Left lung (tissue), 4 donors: ENCODE measurements at regions not wholly inside any gene's neighbourhood (a gene's known extent, or its start where the extent isn't known, plus 50 kb on each side); places are given as distances from the start of the nearest gene placed in this dataset.

Source experiments
- ATAC-seq: fragments of 200-7000 bp; cut with Tn5 transposase; one replicate; pipeline ENCODE4 v1.9.1; 2020; ENCODE audit warnings: moderate library complexity
- DNase-seq, 4 donors: peaks; one replicate each; pipeline ENCODE4 v3.0.0-alpha.2; 2013 to 2020
- H3K27ac ChIP-seq, 2 donors: fragments of 200-600 bp; sonication (generic) in 1 of 2; one replicate each; pipeline versions ENCODE4 v1.5.0 to v1.8.0; 2020 to 2021
- H3K27me3 ChIP-seq, 2 donors: fragments of 200-600 bp; sonication (generic) in 1 of 2; one replicate each; pipeline versions ENCODE4 v1.5.0 to v1.8.0; 2020 to 2021
- H3K36me3 ChIP-seq, 2 donors: fragments of 200-600 bp; sonication (generic) in 1 of 2; one replicate each; pipeline versions ENCODE4 v1.5.0 to v1.8.0; 2020 to 2021
- H3K4me1 ChIP-seq, 2 donors: fragments of 200-600 bp; one replicate each; pipeline ENCODE4 v1.8.0; 2021
- H3K4me3 ChIP-seq, 2 donors: fragments of 200-600 bp; sonication (generic) in 1 of 2; one replicate each; pipeline versions ENCODE4 v1.5.0 to v1.8.0; 2020 to 2021; ENCODE audit warnings: mild to moderate bottlenecking in 1 of 2
- H3K9me3 ChIP-seq, 2 donors: fragments of 200-600 bp; sonication (generic) in 1 of 2; one replicate each; pipeline versions ENCODE4 v1.5.0 to v1.8.0; 2020 to 2021
- CTCF ChIP-seq, 2 donors: fragments of 200-600 bp; sonication (generic) in 1 of 2; IDR thresholded peaks; one replicate each; pipeline versions ENCODE4 v1.5.0 to v1.8.0; 2021; ENCODE audit warnings: antibody characterized with exemption in 2 of 2
- intact Hi-C, 2 donors: fragments of 100-400 bp; cut with DNase I; formaldehyde crosslinking; loops; one replicate each; pipeline versions ENCODE4 v1.11.2 to v1.14.2; 2022
- donor health status: DM: no; HTN: yes; CAD: no.
- donor health status: DM: no; HTN: no; CAD: no.

GRCh38 chr3:101928890-101929289 lies 79.6 kb downstream of the NFKBIZ start:
- H3K36me3 ChIP-seq = no peaks in the 10 kb centered on the region
- no peak overlapping the region for H3K27ac ChIP-seq
- DNase-seq (no peak), ATAC-seq (peak; percentile 67)
- peaks cover 0 to 3% of the 10 kb centered on the region in 2 donors for H3K4me1 ChIP-seq
- TF ChIP-seq CTCF (IDR thresholded peaks at IDR 0.05) = no peak
- no peaks in the 10 kb centered on the region for H3K27me3 ChIP-seq
- H3K9me3 ChIP-seq = no peaks in the 10 kb centered on the region
- intact Hi-C loops = no loop called here
- H3K4me3 ChIP-seq = no peak overlapping the region

- no peak for TF ChIP-seq CTCF (IDR thresholded peaks at IDR 0.05)
- DNase-seq = no peak
- intact Hi-C loops = no loop called here
- H3K9me3 ChIP-seq = no peaks in the 10 kb centered on the region
- no peak overlapping the region for H3K4me3 ChIP-seq
- no peaks in the 10 kb centered on the region for H3K36me3 ChIP-seq
- no peaks in the 10 kb centered on the region for H3K27me3 ChIP-seq
- peaks cover 0 to 10% of the 10 kb centered on the region in 2 donors for H3K4me1 ChIP-seq
- H3K27ac ChIP-seq = no peak overlapping the region
- no peak for ATAC-seq
Measured at GRCh38 chr3:101931081-101931480, 81.8 kb downstream of the NFKBIZ start.

- DNase-seq = no peak
- no peak overlapping the region for H3K4me3 ChIP-seq
Measured at GRCh38 chr3:101932326-101933068, 83.2 kb downstream of the NFKBIZ start.

GRCh38 chr3:101936419-101937356 lies 87.4 kb downstream of the NFKBIZ start:
- H3K27me3 ChIP-seq = no peaks in the 10 kb centered on the region
- peak; percentile 74 for ATAC-seq
- no peaks in the 10 kb centered on the region for H3K9me3 ChIP-seq
- intact Hi-C loops = no loop called here
- no peak overlapping the region for H3K4me3 ChIP-seq
- no peaks in the 10 kb centered on the region for H3K36me3 ChIP-seq
- H3K4me1 ChIP-seq = peaks cover 6 to 64% of the 10 kb centered on the region in 2 donors
- no peak for DNase-seq
- TF ChIP-seq CTCF (IDR thresholded peaks at IDR 0.05) = no peak
- H3K27ac ChIP-seq = peak overlapping the region; percentile 36 to 81

More at GRCh38 chr3:101932326-101933068, 83.2 kb downstream of the NFKBIZ start:
- Histone ChIP-seq H3K27ac (no peak overlapping the region), H3K27me3 (no peaks in the 10 kb centered on the region), H3K36me3 (no peaks in the 10 kb centered on the region), H3K4me1 (peaks cover 0 to 22% of the 10 kb centered on the region in 2 donors), H3K9me3 (no peaks in the 10 kb centered on the region)
- intact Hi-C loops = no loop called here
- no peak for TF ChIP-seq CTCF (IDR thresholded peaks at IDR 0.05)
- ATAC-seq = no peak

GRCh38 chr3:101938262-101938847 lies 89.0 kb downstream of the NFKBIZ start:
- DNase-seq (no peak), ATAC-seq (no peak)
- Histone ChIP-seq H3K4me3 (no peak overlapping the region), H3K36me3 (no peaks in the 10 kb centered on the region), H3K27me3 (no peaks in the 10 kb centered on the region), H3K4me1 (peaks cover 6 to 73% of the 10 kb centered on the region in 2 donors), H3K27ac (peak overlapping the region in 1 of 2 donors; percentile 81), H3K9me3 (no peaks in the 10 kb centered on the region)
- no peak for TF ChIP-seq CTCF (IDR thresholded peaks at IDR 0.05)
- intact Hi-C loops = no loop called here
